Mesothelial cell of epicardium (in vitro differentiated cells): ENCODE measurements at regions not wholly inside any gene's neighbourhood (a gene's known extent, or its start where the extent isn't known, plus 50 kb on each side); places are given as distances from the start of the nearest gene placed in this dataset.

Experiments used
- DNase-seq, 2 experiments: peaks; one replicate each; pipeline ENCODE4 v3.0.0; 2021; ENCODE audit warnings: low spot score in 2 of 2; ENCODE audit not compliant: unreplicated experiment in 2 of 2
- H3K27ac Mint-ChIP-seq: 2 replicates; pipeline ENCODE4 v1.8.0; 2021; ENCODE audit warnings: mixed read lengths
- H3K27me3 Mint-ChIP-seq: 2 replicates; pipeline ENCODE4 v1.8.0; 2021; ENCODE audit warnings: low read depth, mixed read lengths
- H3K36me3 Mint-ChIP-seq: 2 replicates; pipeline ENCODE4 v1.8.0; 2021; ENCODE audit warnings: mixed read lengths
- H3K4me1 Mint-ChIP-seq: 2 replicates; pipeline ENCODE4 v1.8.0; 2021; ENCODE audit warnings: mixed read lengths
- H3K4me3 Mint-ChIP-seq: 2 replicates; pipeline ENCODE4 v1.8.0; 2021; ENCODE audit warnings: mild to moderate bottlenecking, moderate library complexity, mixed read lengths
- H3K9me3 Mint-ChIP-seq: 2 replicates; pipeline ENCODE4 v1.8.0; 2021; ENCODE audit warnings: mixed read lengths
- CTCF ChIP-seq: fragments of 200-600 bp; sonication (generic); IDR thresholded peaks from one replicate; pipeline ENCODE4 v1.5.0; 2021; ENCODE audit warnings: antibody characterized with exemption; ENCODE audit not compliant: unreplicated experiment

GRCh38 chr5:72692651-72693442 lies 123.6 kb upstream of the TNPO1 start:
- H3K27me3 Mint-ChIP-seq = no peaks in the 10 kb centered on the region
- H3K4me3 Mint-ChIP-seq = no peak overlapping the region
- H3K36me3 Mint-ChIP-seq = no peaks in the 10 kb centered on the region
- TF ChIP-seq CTCF = no peak
- DNase-seq = no peak
- peaks cover 5% of the 10 kb centered on the region for H3K4me1 Mint-ChIP-seq
- no peak overlapping the region for H3K27ac Mint-ChIP-seq
- H3K9me3 Mint-ChIP-seq = no peaks in the 10 kb centered on the region

- no peaks in the 10 kb centered on the region for H3K9me3 Mint-ChIP-seq
- no peaks in the 10 kb centered on the region for H3K27me3 Mint-ChIP-seq
- peaks cover 12% of the 10 kb centered on the region for H3K4me1 Mint-ChIP-seq
- no peak overlapping the region for H3K27ac Mint-ChIP-seq
- TF ChIP-seq CTCF = no peak
- H3K4me3 Mint-ChIP-seq = no peak overlapping the region
- no peaks in the 10 kb centered on the region for H3K36me3 Mint-ChIP-seq
- no peak for DNase-seq
Measured at GRCh38 chr5:72692231-72692637, 124.2 kb upstream of the TNPO1 start.

- Mint-ChIP-seq H3K27me3 (no peaks in the 10 kb centered on the region), H3K4me1 (peaks cover 14% of the 10 kb centered on the region), H3K36me3 (no peaks in the 10 kb centered on the region), H3K9me3 (no peaks in the 10 kb centered on the region), H3K4me3 (no peak overlapping the region), H3K27ac (no peak overlapping the region)
- TF ChIP-seq CTCF = no peak
- no peak for DNase-seq
Measured at GRCh38 chr5:72691751-72692150, 124.7 kb upstream of the TNPO1 start.

GRCh38 chr5:72688916-72689315 lies 127.5 kb upstream of the TNPO1 start:
- Mint-ChIP-seq H3K4me1 (peaks cover 14% of the 10 kb centered on the region), H3K27me3 (no peaks in the 10 kb centered on the region), H3K4me3 (no peak overlapping the region), H3K36me3 (no peaks in the 10 kb centered on the region), H3K27ac (no peak overlapping the region), H3K9me3 (no peaks in the 10 kb centered on the region)
- DNase-seq = no peak
- no peak for TF ChIP-seq CTCF

GRCh38 chr5:72687288-72687687 lies 129.2 kb upstream of the TNPO1 start:
- H3K9me3 Mint-ChIP-seq = peaks cover 9% of the 10 kb centered on the region
- no peak for DNase-seq
- H3K27me3 Mint-ChIP-seq = no peaks in the 10 kb centered on the region
- H3K27ac Mint-ChIP-seq = no peak overlapping the region
- H3K4me1 Mint-ChIP-seq = peaks cover 14% of the 10 kb centered on the region
- no peak for TF ChIP-seq CTCF
- H3K4me3 Mint-ChIP-seq = no peak overlapping the region
- peaks cover 2% of the 10 kb centered on the region for H3K36me3 Mint-ChIP-seq
